ENCODE measurements at regions not wholly inside any gene's neighbourhood (a gene's known extent, or its start where the extent isn't known, plus 50 kb on each side); places are given as distances from the start of the nearest gene placed in this dataset.

DNA sequence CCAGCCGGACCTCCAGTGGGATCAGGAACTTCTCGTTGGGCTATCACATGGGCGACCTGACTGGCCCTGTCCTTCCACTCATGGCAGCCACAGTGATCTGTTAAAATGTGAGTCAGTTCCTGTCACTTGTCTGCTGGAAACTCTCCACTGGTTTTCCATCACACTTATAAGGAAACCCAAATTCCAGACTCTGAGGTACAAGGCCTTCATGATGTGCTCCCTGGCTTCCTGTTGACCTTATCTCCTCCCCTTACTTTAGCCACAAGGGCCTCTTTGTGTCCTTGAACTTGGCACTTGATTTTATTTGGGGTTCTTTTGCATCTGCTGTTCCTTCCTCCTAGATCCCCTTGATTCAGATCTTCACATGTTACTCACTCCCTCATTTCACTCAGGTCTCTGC lies 96.8 kb downstream of the TENT5C start:
- Histone ChIP-seq H3K36me3 (ENCODE audit: insufficient read depth, low read length) (no peaks in the 10 kb centered on the region), H4K20me1 (ENCODE audit: insufficient read depth, low read length) (no peaks in the 10 kb centered on the region), H2AFZ (ENCODE audit: low read length) (no peak overlapping the region), H3K79me2 (ENCODE audit: insufficient read depth, low read length) (no peaks in the 10 kb centered on the region), H3F3A (ENCODE audit: insufficient read depth, low read length) (no peaks in the 10 kb centered on the region), H3K4me3 (ENCODE audit: low read depth, low read length, poor library complexity, severe bottlenecking) (no peak overlapping the region), H3K4me2 (ENCODE audit: low read length) (no peak overlapping the region), H3K27me3 (ENCODE audit: insufficient read depth, low read length) (no peaks in the 10 kb centered on the region), H3K4me1 (ENCODE audit: insufficient read depth, low read length, severe bottlenecking) (no peaks in the 10 kb centered on the region), H3K9me3 (ENCODE audit: low read length) (no peaks in the 10 kb centered on the region), H3K9ac (ENCODE audit: low read length) (no peak overlapping the region), H3K9me2 (ENCODE audit: low read depth, low read length) (no peaks in the 10 kb centered on the region), H3K27ac (ENCODE audit: low read depth, low read length, poor library complexity, severe bottlenecking) (no peak overlapping the region)
- TF ChIP-seq, protein P1, sequence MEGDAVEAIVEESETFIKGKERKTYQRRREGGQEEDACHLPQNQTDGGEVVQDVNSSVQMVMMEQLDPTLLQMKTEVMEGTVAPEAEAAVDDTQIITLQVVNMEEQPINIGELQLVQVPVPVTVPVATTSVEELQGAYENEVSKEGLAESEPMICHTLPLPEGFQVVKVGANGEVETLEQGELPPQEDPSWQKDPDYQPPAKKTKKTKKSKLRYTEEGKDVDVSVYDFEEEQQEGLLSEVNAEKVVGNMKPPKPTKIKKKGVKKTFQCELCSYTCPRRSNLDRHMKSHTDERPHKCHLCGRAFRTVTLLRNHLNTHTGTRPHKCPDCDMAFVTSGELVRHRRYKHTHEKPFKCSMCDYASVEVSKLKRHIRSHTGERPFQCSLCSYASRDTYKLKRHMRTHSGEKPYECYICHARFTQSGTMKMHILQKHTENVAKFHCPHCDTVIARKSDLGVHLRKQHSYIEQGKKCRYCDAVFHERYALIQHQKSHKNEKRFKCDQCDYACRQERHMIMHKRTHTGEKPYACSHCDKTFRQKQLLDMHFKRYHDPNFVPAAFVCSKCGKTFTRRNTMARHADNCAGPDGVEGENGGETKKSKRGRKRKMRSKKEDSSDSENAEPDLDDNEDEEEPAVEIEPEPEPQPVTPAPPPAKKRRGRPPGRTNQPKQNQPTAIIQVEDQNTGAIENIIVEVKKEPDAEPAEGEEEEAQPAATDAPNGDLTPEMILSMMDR (IDR thresholded peaks at IDR 0.05; ENCODE audit: low read length): no peak
- TF ChIP-seq EZH2 (IDR thresholded peaks at IDR 0.05; ENCODE audit: borderline replicate concordance, low read length): no peak

DNA sequence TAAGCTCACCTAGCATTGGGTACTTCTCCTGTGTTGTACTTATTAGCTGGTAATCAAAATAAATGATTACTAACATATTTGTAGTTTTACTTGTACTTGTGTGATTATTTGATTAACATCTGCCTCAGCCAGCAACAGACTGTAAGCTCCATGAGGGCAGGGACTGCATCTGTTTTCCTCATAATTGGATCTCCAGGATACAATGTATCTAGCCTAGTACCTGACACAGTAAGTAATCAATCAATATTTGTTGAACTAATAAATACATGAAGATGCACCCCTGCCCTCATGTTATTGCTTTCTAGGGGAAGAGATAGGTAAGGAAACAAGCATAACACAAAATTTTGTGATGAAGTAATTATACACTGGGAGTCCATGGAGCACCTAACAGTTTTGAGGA lies 101.5 kb downstream of the TENT5C start:
- no peaks in the 10 kb centered on the region for H3K9me2 ChIP-seq (ENCODE audit: low read depth, low read length)
- H3K36me3 ChIP-seq (ENCODE audit: insufficient read depth, low read length): no peaks in the 10 kb centered on the region
- no peaks in the 10 kb centered on the region for H3K4me1 ChIP-seq (ENCODE audit: insufficient read depth, low read length, severe bottlenecking)
- H3K27me3 ChIP-seq (ENCODE audit: insufficient read depth, low read length): no peaks in the 10 kb centered on the region
- H3K9me3 ChIP-seq (ENCODE audit: low read length): no peaks in the 10 kb centered on the region
- H3K4me3 ChIP-seq (ENCODE audit: low read depth, low read length, poor library complexity, severe bottlenecking): no peak overlapping the region
- no peak overlapping the region for H2AFZ ChIP-seq (ENCODE audit: low read length)
- H3F3A ChIP-seq (ENCODE audit: insufficient read depth, low read length): no peaks in the 10 kb centered on the region
- H3K79me2 ChIP-seq (ENCODE audit: insufficient read depth, low read length): no peaks in the 10 kb centered on the region
- H3K9ac ChIP-seq (ENCODE audit: low read length): no peak overlapping the region
- no peaks in the 10 kb centered on the region for H4K20me1 ChIP-seq (ENCODE audit: insufficient read depth, low read length)
- no peak overlapping the region for H3K4me2 ChIP-seq (ENCODE audit: low read length)
- no peak overlapping the region for H3K27ac ChIP-seq (ENCODE audit: low read depth, low read length, poor library complexity, severe bottlenecking)
- TF ChIP-seq EZH2 (IDR thresholded peaks at IDR 0.05; ENCODE audit: borderline replicate concordance, low read length): no peak
- TF ChIP-seq, protein P1 (IDR thresholded peaks at IDR 0.05; ENCODE audit: low read length): no peak

DNA sequence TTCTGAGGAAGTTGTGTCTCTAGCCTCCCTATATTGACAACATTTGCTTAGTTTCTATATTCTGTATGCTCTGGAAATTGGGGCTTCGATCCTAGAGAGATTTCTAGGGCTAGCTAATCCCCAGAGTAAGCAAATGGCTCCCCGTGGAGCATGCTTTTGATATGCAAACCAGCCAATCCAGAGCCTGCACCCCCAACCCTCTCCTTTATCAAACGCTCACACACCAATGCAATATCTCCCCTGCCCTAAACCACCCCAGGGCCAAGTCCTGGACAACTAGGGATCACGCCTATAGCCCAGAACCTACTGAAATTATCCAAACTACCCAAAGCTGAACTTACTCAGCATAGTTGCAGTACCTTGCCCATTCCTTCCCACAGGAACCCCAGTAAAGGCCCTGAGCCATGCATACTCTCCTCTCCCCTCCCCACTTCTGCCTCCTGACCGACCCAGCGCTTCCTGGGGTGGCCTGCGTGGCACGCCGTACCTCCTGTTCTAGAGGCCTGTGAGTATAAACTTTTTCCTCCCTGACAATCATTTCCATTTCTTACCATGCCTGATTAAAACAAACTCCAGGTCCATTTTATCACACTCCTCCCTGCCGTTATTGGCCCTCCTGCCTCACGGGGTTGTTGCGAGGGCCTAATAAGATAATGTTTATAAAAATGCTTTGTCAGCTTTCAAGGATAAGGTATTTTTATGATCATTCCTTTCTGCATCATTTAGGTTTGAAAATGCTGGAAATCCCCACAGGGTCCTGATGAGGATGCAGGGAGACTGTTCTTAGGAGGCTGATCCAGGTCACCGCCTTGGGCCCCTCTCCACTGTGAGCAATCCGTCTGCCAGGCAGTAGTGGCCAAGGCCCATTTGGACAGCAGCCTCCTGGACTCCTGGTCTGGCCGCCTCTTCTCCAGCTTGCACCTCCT lies 102.7 kb downstream of the TENT5C start:
- H4K20me1 ChIP-seq (ENCODE audit: insufficient read depth, low read length): no peaks in the 10 kb centered on the region
- no peaks in the 10 kb centered on the region for H3K27me3 ChIP-seq (ENCODE audit: insufficient read depth, low read length)
- H3F3A ChIP-seq (ENCODE audit: insufficient read depth, low read length): no peaks in the 10 kb centered on the region
- H3K4me2 ChIP-seq (ENCODE audit: low read length): no peak overlapping the region
- no peak overlapping the region for H3K27ac ChIP-seq (ENCODE audit: low read depth, low read length, poor library complexity, severe bottlenecking)
- H3K4me3 ChIP-seq (ENCODE audit: low read depth, low read length, poor library complexity, severe bottlenecking): no peak overlapping the region
- H3K36me3 ChIP-seq (ENCODE audit: insufficient read depth, low read length): no peaks in the 10 kb centered on the region
- H3K79me2 ChIP-seq (ENCODE audit: insufficient read depth, low read length): no peaks in the 10 kb centered on the region
- TF ChIP-seq EZH2 (IDR thresholded peaks at IDR 0.05; ENCODE audit: borderline replicate concordance, low read length): no peak
- TF ChIP-seq, protein P1 (IDR thresholded peaks at IDR 0.05; ENCODE audit: low read length): no peak
- no peaks in the 10 kb centered on the region for H3K9me3 ChIP-seq (ENCODE audit: low read length)
- H2AFZ ChIP-seq (ENCODE audit: low read length): no peak overlapping the region
- H3K4me1 ChIP-seq (ENCODE audit: insufficient read depth, low read length, severe bottlenecking): no peaks in the 10 kb centered on the region
- H3K9me2 ChIP-seq (ENCODE audit: low read depth, low read length): no peaks in the 10 kb centered on the region
- no peak overlapping the region for H3K9ac ChIP-seq (ENCODE audit: low read length)
